K562 (cell line): ENCODE measurements at regions not wholly inside any gene's neighbourhood (a gene's known extent, or its start where the extent isn't known, plus 50 kb on each side); places are given as distances from the start of the nearest gene placed in this dataset.

Experiments used
- ATAC-seq: fragments of 200-7000 bp; cut with Tn5 transposase; 3 replicates; pipeline ENCODE4 v1.9.1; 2020; ENCODE audit warnings: moderate library complexity
- BruUV-seq: library from RNA; stranded (reverse); fragments of 400-500 nt; replicated peaks from 2 replicates; lab custom pipeline; 2021; lab: Mats Ljungman, UMichigan
- CTCF ChIA-PET: fragments of 300-600 bp; formaldehyde crosslinking; extraction: SDS; loops from one replicate; lab custom pipeline; 2021; ENCODE audit warnings: low intra/inter-chr PET ratio; lab: Yijun Ruan, JAX
- POLR2A ChIA-PET: fragments of 300-600, 350-650 bp; sonication (Branson Sonifier 250); formaldehyde crosslinking; extraction: SDS; loops from one replicate; lab custom pipeline; 2021; ENCODE audit warnings: antibody characterized with exemption, inconsistent platforms; lab: Yijun Ruan, JAX
- DNase-seq, 4 experiments: peaks; one replicate each; pipeline versions ENCODE4 v3.0.0 to v3.0.0-alpha.2; 2011 to 2018; ENCODE audit warnings: low spot score in 3 of 4, mixed read lengths in 3 of 4; ENCODE audit errors: extremely low read depth in 1 of 4
- FAIRE-seq: peaks from 2 replicates; lab custom pipeline; 2011; peaks lifted over from hg19 to GRCh38; lab: Jason Lieb, UNC
- H2AFZ ChIP-seq: 2 replicates; pipeline ENCODE4 v1.6.0; 2011; ENCODE audit warnings: low read depth, low read length, control low read depth, inconsistent platforms
- H3K27ac ChIP-seq: fragments of 200-600 bp; 3 replicates; pipeline ENCODE4 v1.8.0; 2011; ENCODE audit warnings: low read depth, mild to moderate bottlenecking, control low read depth, inconsistent platforms, low read length, moderate library complexity, mixed read lengths; ENCODE audit errors: extremely low read depth
- H3K27me3 ChIP-seq, 2 experiments: fragments of 300-600 bp in 1 of 2; 2 replicates in 1 of 2; 3 replicates in 1 of 2; pipeline versions ENCODE4 v1.6.0 to v1.8.0; 2011; ENCODE audit warnings: inconsistent platforms in 2 of 2, low read length in 2 of 2, mild to moderate bottlenecking in 1 of 2, mixed read lengths in 1 of 2, moderate library complexity in 1 of 2; ENCODE audit not compliant: control insufficient read depth in 2 of 2, insufficient read depth in 2 of 2
- H3K36me3 ChIP-seq: fragments of 300-600 bp; 3 replicates; pipeline ENCODE4 v1.8.0; 2011; ENCODE audit warnings: mild to moderate bottlenecking, low read length, inconsistent platforms; ENCODE audit not compliant: control insufficient read depth, insufficient read depth
- H3K4me1 ChIP-seq, 2 experiments: fragments of 200-600 bp in 1 of 2; replicated peaks in 1 of 2; 2 replicates in 1 of 2; 3 replicates in 1 of 2; pipeline versions ENCODE4 v1.5.1 to v1.8.0; 2011; ENCODE audit warnings: inconsistent platforms in 2 of 2, low read length in 2 of 2, mild to moderate bottlenecking in 1 of 2, mixed read lengths in 1 of 2, moderate library complexity in 1 of 2; ENCODE audit not compliant: control insufficient read depth in 2 of 2, insufficient read depth in 2 of 2
- H3K4me2 ChIP-seq: 2 replicates; pipeline ENCODE4 v1.6.1; 2011; ENCODE audit warnings: low read length, control low read depth, inconsistent platforms, mixed read lengths; ENCODE audit not compliant: insufficient read depth
- H3K4me3 ChIP-seq: fragments of 200-600 bp; sonication (generic), shearing (Covaris generic); 2 replicates; pipeline ENCODE4 v1.5.1; 2016; ENCODE audit warnings: control low read depth, inconsistent platforms
- H3K79me2 ChIP-seq: fragments of 200-600 bp; 3 replicates; pipeline ENCODE4 v1.8.0; 2011; ENCODE audit warnings: low read length, inconsistent platforms; ENCODE audit not compliant: control insufficient read depth, insufficient read depth
- H3K9ac ChIP-seq, 2 experiments: 2 replicates each; pipeline versions ENCODE4 v1.6.0 to v1.6.1; 2011; ENCODE audit warnings: low read depth in 2 of 2, low read length in 2 of 2, control low read depth in 1 of 2, inconsistent platforms in 1 of 2, mild to moderate bottlenecking in 1 of 2, mixed read lengths in 1 of 2; ENCODE audit not compliant: insufficient read depth in 1 of 2
- H3K9me1 ChIP-seq: one replicate; pipeline ENCODE4 v1.6.0; 2011; ENCODE audit warnings: inconsistent platforms, mild to moderate bottlenecking, low read length, moderate library complexity; ENCODE audit not compliant: control insufficient read depth, insufficient read depth
- H3K9me3 ChIP-seq: replicated peaks from 2 replicates; pipeline ENCODE4 v1.5.1; 2011; ENCODE audit warnings: low read depth, low read length, inconsistent platforms; ENCODE audit not compliant: control insufficient read depth, insufficient read depth
- H4K20me1 ChIP-seq: replicated peaks from 2 replicates; pipeline ENCODE4 v1.6.1; 2011; ENCODE audit warnings: low read length, inconsistent platforms, mixed read lengths; ENCODE audit not compliant: control insufficient read depth, insufficient read depth
- CHAMP1 ChIP-seq: fragments of 450-650 bp; IDR thresholded peaks from 2 replicates; pipeline ENCODE4 v1.6.1; 2016; ENCODE audit warnings: mild to moderate bottlenecking
- ETS2 ChIP-seq: IDR thresholded peaks from 2 replicates; pipeline ENCODE4 v1.6.1; 2016; ENCODE audit warnings: borderline replicate concordance, missing genetic modification characterization, mild to moderate bottlenecking, moderate library complexity, missing compliant biosample characterization; ENCODE audit not compliant: poor library complexity, severe bottlenecking
- MTA3 ChIP-seq: fragments of 450-650 bp; formaldehyde crosslinking; IDR thresholded peaks from 2 replicates; pipeline ENCODE4 v1.6.1; 2017; ENCODE audit warnings: mild to moderate bottlenecking, borderline replicate concordance
- PTBP1 ChIP-seq: fragments of 200-400 bp; formaldehyde crosslinking; IDR thresholded peaks from 2 replicates; pipeline ENCODE4 v1.6.1; 2017; ENCODE audit warnings: low read depth, low read length
- RBM15 ChIP-seq: fragments of 200-400 bp; formaldehyde crosslinking; IDR thresholded peaks from 2 replicates; pipeline ENCODE4 v1.6.1; 2018; ENCODE audit warnings: mild to moderate bottlenecking, low read length, moderate library complexity; ENCODE audit not compliant: insufficient read depth
- SETDB1 ChIP-seq: IDR thresholded peaks from one replicate; pipeline ENCODE4 v1.6.1; 2012; ENCODE audit warnings: low read length, control low read depth, inconsistent platforms
- SIRT6 ChIP-seq: IDR thresholded peaks from one replicate; pipeline ENCODE4 v1.6.1; 2012; ENCODE audit warnings: low read depth, mild to moderate bottlenecking, control low read depth, inconsistent platforms, low read length, moderate library complexity
- SMAD3 ChIP-seq: fragments of 450-650 bp; formaldehyde crosslinking; conservative IDR thresholded peaks from 2 replicates; pipeline ENCODE4 v1.4.0; 2020; ENCODE audit warnings: mild to moderate bottlenecking
- TRIM24 ChIP-seq, 2 experiments: fragments of 450-650 bp; IDR thresholded peaks; 2 replicates each; pipeline ENCODE4 v1.6.1; 2016
- XRCC3 ChIP-seq: fragments of 450-650 bp; IDR thresholded peaks from 2 replicates; pipeline ENCODE4 v1.6.1; 2017; ENCODE audit warnings: mild to moderate bottlenecking, moderate library complexity
- ZBTB17 ChIP-seq: fragments of 450-650 bp; formaldehyde crosslinking; IDR thresholded peaks from 2 replicates; pipeline ENCODE4 v1.4.0; 2020; ENCODE audit warnings: mild to moderate bottlenecking
- ZC3H8 ChIP-seq: fragments of 450-650 bp; IDR thresholded peaks from 2 replicates; pipeline ENCODE4 v1.6.1; 2017
- ZNF232 ChIP-seq: sonication (generic); formaldehyde crosslinking; IDR thresholded peaks from 2 replicates; pipeline ENCODE4 v1.8.0; 2022; ENCODE audit warnings: mild to moderate bottlenecking, missing genetic modification reagents
- ZNF263 ChIP-seq: sonication (generic); formaldehyde crosslinking; IDR thresholded peaks from 2 replicates; pipeline ENCODE4 v1.8.0; 2022; ENCODE audit warnings: mild to moderate bottlenecking, missing genetic modification reagents, borderline replicate concordance
- ZNF668 ChIP-seq: fragments of 250-450 bp; sonication (Bioruptor Pico); IDR thresholded peaks from 2 replicates; pipeline ENCODE4 v1.8.0; 2022; ENCODE audit warnings: mild to moderate bottlenecking, inconsistent platforms
- ZNF695 ChIP-seq: fragments of 450-650 bp; formaldehyde crosslinking; IDR thresholded peaks from 2 replicates; pipeline ENCODE4 v1.4.0; 2020; ENCODE audit warnings: mild to moderate bottlenecking, moderate library complexity
- WGBS: fragments of 100-300 bp; shearing (Covaris generic); methylation state at CpG from one replicate; pipeline ENCODE4 v1.1.6; 2016; ENCODE audit warnings: low coverage, mixed read lengths; ENCODE audit not compliant: insufficient coverage; ENCODE audit errors: missing lambda C conversion rate; 5-methylcytosine and 5-hydroxymethylcytosine counted together
- in situ Hi-C: fragments of 300-500 bp; cut with MboI; formaldehyde crosslinking; loops from 4 replicates; pipeline ENCODE4 v1.15.0; 2018; ENCODE audit warnings: inconsistent platforms, mixed read lengths
- intact Hi-C: fragments of 100-400 bp; cut with micrococcal nuclease; formaldehyde crosslinking; loops from 2 replicates; pipeline ENCODE4 v1.14.2; 2022
- TF ChIP-seq, protein P1 (sequence below): IDR thresholded peaks from 2 replicates; pipeline ENCODE4 v1.6.1; 2011; ENCODE audit warnings: borderline replicate concordance, low read depth, mild to moderate bottlenecking, moderate library complexity, low read length; ENCODE audit not compliant: insufficient read depth, poor library complexity, severe bottlenecking

DNA sequence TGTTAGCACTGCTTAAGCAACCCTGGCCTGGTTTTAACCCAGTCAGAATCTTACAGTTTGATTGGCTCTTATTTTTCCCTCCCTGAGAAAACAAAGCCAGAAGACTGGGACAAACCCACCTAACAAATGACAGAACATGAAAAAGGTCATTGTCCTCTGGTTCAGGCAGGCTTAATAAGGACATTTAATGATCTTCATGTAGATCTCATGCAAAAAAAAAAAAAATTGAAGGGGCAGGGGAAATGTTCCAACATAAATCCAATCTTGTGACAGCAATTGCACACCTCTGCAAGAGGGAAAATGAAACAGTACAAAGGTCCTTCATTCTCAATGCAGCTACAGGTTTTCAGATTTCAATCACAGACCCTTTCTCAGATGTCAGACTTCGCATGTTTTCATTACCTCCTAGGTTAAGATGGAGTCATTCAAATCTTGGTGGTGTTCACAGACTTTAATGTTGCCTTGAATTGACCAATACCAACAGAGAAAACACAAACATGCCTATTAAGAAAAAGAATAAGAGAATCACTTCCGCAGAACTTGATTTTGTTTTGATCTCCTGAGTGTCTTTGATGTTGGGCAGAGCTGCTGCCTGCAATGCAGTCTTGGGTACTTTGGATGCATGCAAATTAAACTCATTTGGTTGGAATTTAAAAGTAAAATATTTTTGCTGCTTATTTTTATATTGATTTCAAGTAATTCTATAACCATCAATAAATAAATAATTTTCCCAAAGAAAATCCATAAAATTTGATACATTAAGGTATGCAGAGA lies 359.0 kb downstream of the BTG1 start:
- FAIRE-seq: no peak
- no peaks in the 10 kb centered on the region; the same call in 2 of the 3 replicates for H3K36me3 ChIP-seq
- DNase-seq: no peak
- H3K27ac ChIP-seq: no peak overlapping the region
- no peak for ATAC-seq
- no TSS peak for BruUV-seq
- H3K9ac ChIP-seq: no peak overlapping the region
- H3K9me1 ChIP-seq: no peaks in the 10 kb centered on the region
- CTCF ChIA-PET: no interaction called here
- H3K27me3 ChIP-seq: no peaks in the 10 kb centered on the region
- H3K4me1 ChIP-seq: no peaks in the 10 kb centered on the region
- intact Hi-C loops: no loop called here
- no peaks in the 10 kb centered on the region for H3K9me3 ChIP-seq
- in situ Hi-C loops: no loop called here
- no peaks in the 10 kb centered on the region for H3K79me2 ChIP-seq
- POLR2A ChIA-PET: no interaction called here
- H4K20me1 ChIP-seq: no peaks in the 10 kb centered on the region
- H3K4me3 ChIP-seq: no peak overlapping the region
- no peak overlapping the region for H3K4me2 ChIP-seq
- WGBS: 88% methylated on average over 2 of the region's 2 CpGs
- TF ChIP-seq MTA3: no peak
- no peak for TF ChIP-seq ZNF695
- TF ChIP-seq SIRT6: no peak
- no peak for TF ChIP-seq ZBTB17
- no peak for TF ChIP-seq RBM15
- no peak for TF ChIP-seq ZC3H8
- no peak for TF ChIP-seq ZNF668
- no peak for TF ChIP-seq SMAD3 (CRISPR knock-in tag)
- no peak for TF ChIP-seq ETS2 (tag)
- no peak for TF ChIP-seq TRIM24 (IDR thresholded peaks at IDR 0.05)
- TF ChIP-seq XRCC3: no peak
- no peak for TF ChIP-seq ZNF263 (CRISPR knock-in tag)
- no peak for TF ChIP-seq SETDB1
- no peak for TF ChIP-seq ZNF232 (CRISPR knock-in tag)
- no peak for TF ChIP-seq CHAMP1
- TF ChIP-seq, protein P1, sequence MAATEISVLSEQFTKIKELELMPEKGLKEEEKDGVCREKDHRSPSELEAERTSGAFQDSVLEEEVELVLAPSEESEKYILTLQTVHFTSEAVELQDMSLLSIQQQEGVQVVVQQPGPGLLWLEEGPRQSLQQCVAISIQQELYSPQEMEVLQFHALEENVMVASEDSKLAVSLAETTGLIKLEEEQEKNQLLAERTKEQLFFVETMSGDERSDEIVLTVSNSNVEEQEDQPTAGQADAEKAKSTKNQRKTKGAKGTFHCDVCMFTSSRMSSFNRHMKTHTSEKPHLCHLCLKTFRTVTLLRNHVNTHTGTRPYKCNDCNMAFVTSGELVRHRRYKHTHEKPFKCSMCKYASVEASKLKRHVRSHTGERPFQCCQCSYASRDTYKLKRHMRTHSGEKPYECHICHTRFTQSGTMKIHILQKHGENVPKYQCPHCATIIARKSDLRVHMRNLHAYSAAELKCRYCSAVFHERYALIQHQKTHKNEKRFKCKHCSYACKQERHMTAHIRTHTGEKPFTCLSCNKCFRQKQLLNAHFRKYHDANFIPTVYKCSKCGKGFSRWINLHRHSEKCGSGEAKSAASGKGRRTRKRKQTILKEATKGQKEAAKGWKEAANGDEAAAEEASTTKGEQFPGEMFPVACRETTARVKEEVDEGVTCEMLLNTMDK: no peak
- no peak for TF ChIP-seq PTBP1
- no peak overlapping the region for H2AFZ ChIP-seq
